HG03064 (cell line): ENCODE measurements at regions not wholly inside any gene's neighbourhood (a gene's known extent, or its start where the extent isn't known, plus 50 kb on each side); places are given as distances from the start of the nearest gene placed in this dataset.
"Not testable (repeated sequence)": the region's sequence is repeated elsewhere in the genome, so short reads cannot be mapped to it uniquely, and the experiment has no call there.

Experiments used
- ATAC-seq: cut with Tn5 transposase; IDR thresholded peaks from one replicate; pipeline ENCODE4 v1.9.1; 2021; ENCODE audit warnings: low read depth; ENCODE audit not compliant: unreplicated experiment

- ATAC-seq = no peak
Observed at GRCh38 chr2:142827170-142827569, 50.3 kb upstream of the KYNU start.

- ATAC-seq = no peak
Observed at GRCh38 chr2:142825861-142826260, 51.6 kb upstream of the KYNU start.

DNA sequence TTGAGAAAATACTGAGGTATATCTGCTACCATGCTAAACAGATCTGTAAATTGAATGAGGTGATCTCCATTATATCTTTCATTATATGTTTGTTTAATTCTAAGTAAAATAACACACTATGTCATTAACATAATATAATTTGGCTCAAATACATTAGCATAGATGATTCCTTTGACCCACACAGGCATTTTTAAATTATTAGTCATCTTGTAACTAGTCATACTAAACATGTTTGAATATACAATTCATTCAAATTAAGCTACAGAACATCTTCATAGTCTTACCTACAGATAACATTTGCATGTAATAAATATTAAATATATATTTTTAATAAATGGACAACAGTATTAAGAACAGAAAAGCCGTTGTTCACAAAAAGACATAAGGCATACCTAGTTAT lies 52.7 kb upstream of the KYNU start:
- no peak for ATAC-seq

DNA sequence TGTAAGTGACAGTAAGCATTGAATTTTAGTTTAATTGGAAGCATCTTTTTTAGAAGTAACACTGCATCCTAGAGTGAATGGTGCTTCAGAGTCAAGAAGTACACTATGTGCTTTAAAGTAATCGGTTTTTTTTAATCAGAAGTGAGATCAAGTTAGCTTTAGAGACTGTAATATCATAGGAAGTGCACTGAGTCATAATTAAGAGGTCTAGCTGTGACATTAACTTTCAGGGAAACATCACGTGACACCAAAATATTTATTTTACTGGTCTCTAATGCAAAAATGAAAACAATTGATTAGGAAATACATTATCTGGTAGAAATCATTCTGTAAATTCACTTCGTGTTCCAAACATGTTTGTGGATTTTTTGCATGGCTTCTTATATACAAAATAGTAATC lies 55.3 kb upstream of the KYNU start:
- no peak for ATAC-seq

DNA sequence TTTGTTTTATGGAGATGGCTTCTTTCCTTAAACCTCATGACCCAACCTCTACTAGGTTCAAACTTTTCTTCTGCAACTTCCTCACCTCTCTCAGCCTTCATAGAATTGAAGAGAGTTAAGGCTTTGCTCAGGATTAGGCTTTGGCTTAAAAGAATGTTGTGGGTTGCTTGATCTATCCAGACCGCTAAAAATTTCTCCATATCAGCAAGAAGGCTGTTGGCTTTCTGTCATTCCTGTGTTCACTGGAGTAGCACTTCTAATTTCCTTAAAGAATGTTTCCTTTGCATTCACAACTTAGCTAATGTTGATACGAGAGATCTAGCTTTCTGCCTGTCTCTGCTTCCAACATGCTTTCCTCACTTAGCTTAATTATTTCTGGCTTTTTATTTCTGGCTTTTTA lies 58.1 kb upstream of the KYNU start:
- ATAC-seq = no peak

GRCh38 chr2:142815375-142815774 lies 62.1 kb upstream of the KYNU start:
- ATAC-seq = no peak

DNA sequence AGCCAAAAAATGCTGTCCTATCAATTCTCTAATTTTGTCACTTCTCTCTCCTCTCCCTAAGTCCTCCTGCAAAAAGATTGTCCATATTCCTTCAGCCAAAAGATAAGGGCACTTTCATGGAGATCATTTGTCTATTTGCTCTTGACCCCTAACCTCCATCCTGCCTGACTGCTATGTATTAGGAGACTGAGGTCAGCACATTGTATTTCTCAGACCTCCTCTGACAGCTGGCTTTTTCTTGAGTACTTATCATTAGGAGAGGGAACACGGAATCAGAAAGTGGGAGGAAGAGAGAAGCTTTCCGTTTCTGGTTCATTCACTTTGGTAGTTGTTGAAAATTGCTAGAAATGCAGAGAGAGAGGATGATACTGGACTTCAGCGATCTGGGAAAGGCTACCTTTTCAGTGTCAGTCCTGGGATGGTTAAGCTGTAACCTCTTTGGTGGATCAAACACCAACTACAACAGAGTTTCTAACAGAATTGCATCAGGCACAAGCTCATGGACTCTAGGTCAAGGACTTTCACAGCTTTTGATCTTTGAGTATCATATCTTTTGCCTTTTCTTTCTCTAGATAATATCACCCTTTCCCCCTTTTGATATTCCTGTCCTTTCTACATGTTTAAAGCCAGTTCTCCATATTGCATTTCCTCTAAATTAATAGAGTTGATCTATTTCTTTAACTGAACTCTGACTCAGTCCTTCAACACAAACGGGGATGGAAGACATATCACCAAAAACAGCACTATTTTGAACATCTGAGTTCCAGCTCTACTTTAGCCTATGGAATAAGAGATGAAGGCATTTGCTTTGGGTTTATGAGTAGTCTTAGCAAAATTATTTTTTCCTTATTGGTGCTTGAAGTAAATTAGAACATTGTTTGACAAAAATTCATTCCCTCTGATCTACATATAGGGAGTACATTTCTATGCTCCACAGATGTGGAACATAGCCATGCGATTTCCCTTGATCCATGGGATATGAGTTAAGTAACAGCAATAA lies 63.3 kb upstream of the KYNU start:
- no peak for ATAC-seq

DNA sequence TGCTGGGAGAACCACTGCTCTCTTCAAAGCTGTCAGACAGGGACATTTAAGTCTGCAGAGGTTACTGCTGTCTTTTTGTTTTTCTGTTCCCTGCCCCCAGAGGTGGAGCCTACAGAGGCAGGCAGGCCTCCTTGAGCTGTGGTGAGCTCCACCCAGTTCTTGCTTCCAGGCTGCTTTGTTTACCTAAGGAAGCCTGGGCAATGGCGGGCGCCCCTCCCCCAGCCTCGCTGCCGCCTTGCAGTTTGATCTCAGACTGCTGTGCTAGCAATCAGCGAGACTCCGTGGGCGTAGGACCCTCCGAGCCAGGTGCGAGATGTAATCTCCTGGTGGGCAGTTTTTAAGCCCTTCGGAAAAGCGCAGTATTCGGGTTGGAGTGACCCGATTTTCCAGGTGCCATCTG lies 65.8 kb upstream of the KYNU start:
- not testable (repeated sequence) for ATAC-seq

DNA sequence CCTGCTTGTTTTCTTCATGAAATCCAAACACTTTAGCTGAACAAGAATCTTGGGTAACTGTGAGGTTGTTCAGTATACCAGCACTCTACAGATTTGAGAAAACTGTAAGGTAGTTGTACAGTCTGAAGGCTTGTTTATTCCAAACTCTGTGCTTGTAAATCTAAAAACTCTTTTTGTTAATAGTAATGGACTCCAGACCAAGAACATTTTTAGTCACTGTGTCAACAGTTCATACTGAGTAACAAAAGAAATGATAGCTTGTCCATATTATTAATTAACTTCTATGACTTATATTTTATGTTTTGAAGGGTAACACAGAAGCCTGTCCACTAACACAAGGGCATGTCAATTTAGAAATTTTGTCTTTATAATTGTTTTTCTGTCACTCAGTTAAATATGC lies 72.2 kb upstream of the KYNU start:
- no peak for ATAC-seq

DNA sequence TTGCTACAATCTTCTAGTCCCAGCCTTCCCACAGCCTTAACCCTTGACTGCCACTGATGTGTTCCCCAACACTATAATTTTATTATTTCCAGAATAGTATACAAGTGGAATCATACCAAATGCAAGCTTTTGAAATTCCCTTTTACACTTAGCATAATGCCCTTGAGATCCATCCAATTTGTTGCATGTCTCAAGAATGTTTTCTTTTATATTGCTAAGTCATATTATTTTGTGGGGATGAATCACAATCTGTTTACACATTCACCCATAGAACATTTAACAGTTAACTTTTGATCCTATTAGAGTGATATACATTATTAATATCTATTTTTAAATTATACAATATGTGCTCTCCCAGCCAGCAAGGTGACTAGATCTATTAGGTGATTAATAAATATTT lies 74.3 kb upstream of the KYNU start:
- ATAC-seq = no peak

- no peak for ATAC-seq
Observed at GRCh38 chr2:142796588-142796987, 80.9 kb upstream of the KYNU start.

- no peak for ATAC-seq
Observed at GRCh38 chr2:142796161-142796560, 81.3 kb upstream of the KYNU start.

GRCh38 chr2:142794850-142795249 lies 82.6 kb upstream of the KYNU start:
- ATAC-seq = no peak

- not testable (repeated sequence) for ATAC-seq
Observed at GRCh38 chr2:142792328-142792727, 85.1 kb upstream of the KYNU start.

DNA sequence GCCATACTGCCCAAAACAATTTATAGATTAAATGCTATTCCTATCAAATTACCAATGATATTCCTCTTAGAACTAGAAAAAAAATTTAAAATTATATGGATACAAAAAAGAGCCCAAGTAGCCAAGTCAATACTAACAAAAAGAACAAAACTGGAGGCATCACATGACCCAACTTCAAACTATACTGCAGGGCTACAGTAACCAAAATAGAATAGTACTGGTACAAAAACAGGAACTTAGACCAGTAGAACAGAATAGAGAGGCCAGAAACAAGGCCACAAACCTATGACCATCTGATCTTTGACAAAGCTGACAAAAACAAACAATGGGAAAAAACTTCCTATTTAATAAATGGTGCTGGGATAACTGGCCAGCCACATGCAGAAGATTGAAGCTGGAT lies 86.1 kb upstream of the KYNU start:
- no peak for ATAC-seq

DNA sequence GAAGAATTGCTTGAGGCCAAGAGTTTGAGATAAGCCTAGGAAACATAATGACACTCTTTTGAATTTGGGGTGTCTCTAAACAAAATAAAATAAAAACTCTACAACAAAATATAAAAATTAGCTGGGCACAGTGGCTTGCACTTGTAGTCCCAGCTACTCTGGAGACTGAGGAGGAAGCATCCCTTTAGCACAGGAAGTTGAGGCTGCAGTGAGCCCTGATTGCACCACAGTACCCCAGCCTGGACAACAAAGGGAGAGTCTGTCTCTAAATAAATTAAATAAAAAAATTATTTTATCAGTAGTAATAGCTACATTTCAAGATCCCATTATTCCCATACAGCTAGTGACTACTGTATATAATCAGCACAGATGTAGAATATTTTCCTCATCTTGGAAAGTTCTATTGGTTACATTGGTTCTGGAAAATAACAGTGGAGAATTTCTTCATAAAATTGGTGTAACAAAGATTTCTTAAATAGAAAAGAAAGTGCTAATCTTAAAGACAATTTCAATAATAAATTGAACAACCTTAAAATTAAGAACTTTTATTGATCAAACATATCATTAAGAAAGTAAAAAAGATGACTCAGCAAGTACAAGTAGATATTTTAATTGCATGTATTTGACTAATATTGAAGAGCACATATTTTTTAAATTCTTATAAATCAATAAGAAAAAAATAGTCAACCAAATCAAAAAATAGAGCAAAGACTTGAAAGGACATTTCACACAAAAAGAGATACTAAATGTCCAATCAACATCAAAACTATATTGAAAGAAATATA lies 90.4 kb upstream of the KYNU start:
- no peak for ATAC-seq

GRCh38 chr2:142782942-142783443 lies 94.5 kb upstream of the KYNU start:
- no peak for ATAC-seq

DNA sequence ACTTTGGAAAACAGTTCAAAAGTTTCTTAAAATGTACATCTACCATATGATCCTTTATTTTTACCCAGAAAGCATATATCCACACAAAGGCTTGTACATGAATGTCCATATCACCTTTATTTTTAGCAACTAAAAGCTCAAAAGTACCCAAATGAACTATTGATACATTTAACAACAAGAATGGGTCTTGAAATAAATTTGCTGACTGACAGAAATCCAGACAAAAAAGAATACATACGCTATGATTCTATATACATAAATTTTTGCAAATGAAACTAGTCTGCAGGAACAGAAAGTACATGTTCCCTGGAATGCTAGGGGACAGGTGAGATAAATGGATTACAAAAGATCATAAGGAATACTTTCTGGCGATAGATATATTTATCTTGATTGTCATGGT lies 96.3 kb upstream of the KYNU start:
- ATAC-seq = no peak

DNA sequence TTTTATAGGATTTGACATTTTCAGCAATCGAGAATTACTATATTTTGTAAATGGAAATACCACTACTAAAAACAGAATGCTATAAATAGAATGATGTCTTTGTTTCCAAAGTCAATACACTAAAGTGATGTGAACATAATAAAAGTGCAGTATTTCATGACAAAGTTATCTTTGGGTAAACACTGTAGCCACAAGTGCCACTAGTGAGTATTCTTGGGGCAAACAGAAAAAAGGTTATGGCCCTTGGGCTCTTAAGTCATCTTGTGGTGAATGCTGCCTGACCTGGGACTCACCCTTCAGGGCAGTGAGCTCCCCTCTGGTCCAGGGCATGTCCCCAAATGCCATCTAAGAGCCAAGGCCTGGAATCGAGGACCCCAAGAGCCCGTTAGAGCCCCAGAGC lies 99.2 kb upstream of the KYNU start:
- ATAC-seq = no peak

DNA sequence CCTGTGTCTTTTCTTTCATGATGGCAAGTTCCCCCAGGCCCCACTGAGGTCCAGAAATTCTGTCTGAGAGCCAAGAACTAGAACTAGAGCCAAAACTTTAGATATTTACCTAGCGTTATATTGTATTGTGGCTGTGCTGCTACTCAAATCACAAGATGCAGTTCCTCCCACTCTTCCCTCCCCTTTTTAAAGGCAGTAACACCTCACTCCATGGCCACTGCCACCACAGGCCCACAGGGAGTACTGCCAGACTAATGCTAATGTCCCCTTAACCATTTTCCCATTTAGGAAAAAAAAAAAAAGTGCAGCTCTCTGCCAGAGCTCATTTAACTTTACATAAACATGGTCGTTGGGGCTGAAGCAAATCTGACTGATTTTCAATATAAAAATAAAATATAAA lies 99.7 kb upstream of the KYNU start:
- no peak for ATAC-seq

DNA sequence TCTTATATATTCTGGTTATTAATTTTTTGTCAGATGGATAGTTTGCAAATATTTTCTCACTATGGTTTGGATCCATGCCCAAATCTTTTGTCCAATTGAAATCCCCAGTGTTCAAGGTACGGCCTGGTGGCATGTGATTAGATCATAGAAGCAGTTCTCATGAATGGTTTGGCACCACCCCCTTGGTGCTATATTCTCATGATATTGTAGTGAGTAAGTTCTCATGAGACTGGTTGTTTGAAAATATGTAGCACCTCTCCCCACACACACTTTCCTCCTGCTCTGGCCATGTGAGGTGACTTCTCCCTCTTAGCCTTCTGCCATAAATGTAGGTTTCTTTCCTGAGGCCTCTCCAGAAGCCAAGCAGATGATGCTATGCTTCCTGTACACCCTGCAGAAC lies 107.7 kb upstream of the KYNU start:
- no peak for ATAC-seq

DNA sequence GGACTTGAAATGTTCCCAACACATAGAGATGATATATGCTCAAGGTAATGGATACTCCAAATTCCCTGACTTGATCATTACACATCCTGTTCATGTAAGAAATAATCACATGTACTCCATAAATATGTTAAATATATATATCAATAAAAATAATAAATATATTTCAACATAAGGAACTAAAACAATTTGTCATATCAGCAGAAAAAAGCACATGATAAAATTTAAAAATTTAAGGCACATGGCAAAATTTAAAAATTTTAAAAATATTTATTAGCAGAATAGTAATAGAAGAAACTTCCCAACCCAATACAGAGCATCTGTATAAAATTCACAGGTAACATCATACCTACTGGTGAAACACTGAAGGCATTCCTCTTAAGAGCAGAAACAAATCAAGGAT lies 109.6 kb upstream of the KYNU start:
- no peak for ATAC-seq
